H9 (cell line): ENCODE measurements at regions not wholly inside any gene's neighbourhood (a gene's known extent, or its start where the extent isn't known, plus 50 kb on each side); places are given as distances from the start of the nearest gene placed in this dataset.
"Not testable (repeated sequence)": the region's sequence is repeated elsewhere in the genome, so short reads cannot be mapped to it uniquely, and the experiment has no call there.

ENCODE experiments used
- DNase-seq: peaks from one replicate; pipeline ENCODE4 v3.0.0-alpha.2; 2017
- H2AFZ ChIP-seq: one replicate; pipeline ENCODE4 v1.6.1; 2013; ENCODE audit warnings: mild to moderate bottlenecking, low read length, control low read depth, moderate library complexity
- H2AK5ac ChIP-seq: 2 replicates; pipeline ENCODE4 v1.6.1; 2013; ENCODE audit warnings: low read length, control low read depth, mixed read lengths; ENCODE audit not compliant: insufficient read length
- H2BK120ac ChIP-seq: one replicate; pipeline ENCODE4 v1.6.1; 2013; ENCODE audit warnings: low read depth, mild to moderate bottlenecking, low read length, control low read depth, inconsistent platforms; ENCODE audit not compliant: poor library complexity, severe bottlenecking
- H2BK12ac ChIP-seq: 2 replicates; pipeline ENCODE4 v1.6.1; 2013; ENCODE audit warnings: low read length, control low read depth, mixed read lengths, low read depth; ENCODE audit not compliant: insufficient read length
- H2BK15ac ChIP-seq: 2 replicates; pipeline ENCODE4 v1.6.1; 2013; ENCODE audit warnings: low read depth, low read length, control low read depth
- H2BK20ac ChIP-seq: one replicate; pipeline ENCODE4 v1.6.1; 2013; ENCODE audit warnings: low read depth, mild to moderate bottlenecking, low read length, control low read depth, inconsistent platforms; ENCODE audit not compliant: poor library complexity, severe bottlenecking
- H2BK5ac ChIP-seq: 2 replicates; pipeline ENCODE4 v1.6.1; 2013; ENCODE audit warnings: low read length, control low read depth, mixed read lengths; ENCODE audit not compliant: insufficient read length
- H3K14ac ChIP-seq: 2 replicates; pipeline ENCODE4 v1.6.1; 2013; ENCODE audit warnings: low read length, control low read depth; ENCODE audit not compliant: insufficient read depth
- H3K18ac ChIP-seq: 2 replicates; pipeline ENCODE4 v1.6.1; 2013; ENCODE audit warnings: low read depth, mild to moderate bottlenecking, mixed read lengths, low read length, control low read depth; ENCODE audit not compliant: insufficient read length
- H3K23ac ChIP-seq: 2 replicates; pipeline ENCODE4 v1.6.1; 2013; ENCODE audit warnings: low read length, control low read depth, mixed read lengths, low read depth; ENCODE audit not compliant: insufficient read length
- H3K23me2 ChIP-seq: 2 replicates; pipeline ENCODE4 v1.6.1; 2013; ENCODE audit warnings: low read depth, mild to moderate bottlenecking, mixed read lengths, low read length, control low read depth; ENCODE audit not compliant: insufficient read length, poor library complexity, severe bottlenecking
- H3K27ac ChIP-seq: 2 replicates; pipeline ENCODE4 v1.5.1; 2013; ENCODE audit warnings: low read length, control low read depth, mixed read lengths, low read depth; ENCODE audit not compliant: insufficient read length
- H3K27me3 ChIP-seq: 2 replicates; pipeline ENCODE4 v1.6.1; 2013; ENCODE audit warnings: low read length, control low read depth, inconsistent platforms; ENCODE audit not compliant: insufficient read depth
- H3K4ac ChIP-seq: 2 replicates; pipeline ENCODE4 v1.6.1; 2013; ENCODE audit warnings: low read depth, mild to moderate bottlenecking, control low read depth, inconsistent platforms, low read length, moderate library complexity
- H3K4me1 ChIP-seq: 2 replicates; pipeline ENCODE4 v1.6.1; 2013; ENCODE audit warnings: low read length, control low read depth, inconsistent platforms; ENCODE audit not compliant: insufficient read depth
- H3K4me2 ChIP-seq: 2 replicates; pipeline ENCODE4 v1.6.1; 2013; ENCODE audit warnings: low read length, control low read depth, mixed read lengths; ENCODE audit not compliant: insufficient read length, insufficient read depth
- H3K56ac ChIP-seq: 2 replicates; pipeline ENCODE4 v1.6.1; 2013; ENCODE audit warnings: low read depth, mild to moderate bottlenecking, mixed read lengths, low read length, control low read depth; ENCODE audit not compliant: insufficient read length
- H3K79me1 ChIP-seq: 2 replicates; pipeline ENCODE4 v1.6.1; 2013; ENCODE audit warnings: low read depth, mild to moderate bottlenecking, moderate library complexity, low read length, control low read depth, inconsistent platforms; ENCODE audit not compliant: insufficient read depth, poor library complexity, severe bottlenecking
- H3K79me2 ChIP-seq: 2 replicates; pipeline ENCODE4 v1.6.1; 2013; ENCODE audit warnings: low read length, control low read depth, inconsistent platforms; ENCODE audit not compliant: insufficient read depth
- H3K9ac ChIP-seq: 2 replicates; pipeline ENCODE4 v1.6.1; 2013; ENCODE audit warnings: low read length, control low read depth, mixed read lengths; ENCODE audit not compliant: insufficient read length; ENCODE audit errors: extremely low read depth
- H3K9me3 ChIP-seq: one replicate; pipeline ENCODE4 v1.6.1; 2013; ENCODE audit warnings: low read depth, low read length, inconsistent platforms; ENCODE audit not compliant: control insufficient read depth
- H3T11ph ChIP-seq: one replicate; pipeline ENCODE4 v1.6.1; 2013; ENCODE audit warnings: mild to moderate bottlenecking, low read length, control low read depth, inconsistent platforms
- H4K20me1 ChIP-seq: one replicate; pipeline ENCODE4 v1.6.1; 2013; ENCODE audit not compliant: control insufficient read depth, insufficient read length, insufficient read depth
- H4K5ac ChIP-seq: 2 replicates; pipeline ENCODE4 v1.6.1; 2013; ENCODE audit warnings: low read depth, mild to moderate bottlenecking, mixed read lengths, low read length, control low read depth; ENCODE audit not compliant: insufficient read length
- H4K8ac ChIP-seq: replicated peaks from 2 replicates; pipeline ENCODE4 v1.6.1; 2013; ENCODE audit warnings: low read length, control low read depth, mixed read lengths, low read depth; ENCODE audit not compliant: insufficient read length
- H4K91ac ChIP-seq: 2 replicates; pipeline ENCODE4 v1.6.1; 2013; ENCODE audit warnings: low read depth, mild to moderate bottlenecking, moderate library complexity, mixed read lengths, low read length, control low read depth; ENCODE audit not compliant: insufficient read length
- H3K27ac Mint-ChIP-seq, 3 experiments: 2 replicates in 2 of 3; 3 replicates in 1 of 3; pipeline ENCODE4 v1.8.0; 2020 to 2021; ENCODE audit warnings: mixed read lengths in 3 of 3, mild to moderate bottlenecking in 1 of 3, moderate library complexity in 1 of 3
- H3K27me3 Mint-ChIP-seq: 2 replicates; pipeline ENCODE4 v1.8.0; 2021; ENCODE audit warnings: low read depth, mild to moderate bottlenecking, moderate library complexity, mixed read lengths
- H3K36me3 Mint-ChIP-seq, 3 experiments: 2 replicates in 2 of 3; 3 replicates in 1 of 3; pipeline ENCODE4 v1.8.0; 2020 to 2021; ENCODE audit warnings: low read depth in 3 of 3, mixed read lengths in 3 of 3; ENCODE audit not compliant: insufficient read depth in 1 of 3
- H3K4me1 Mint-ChIP-seq, 2 experiments: 2 replicates each; pipeline ENCODE4 v1.8.0; 2020; ENCODE audit warnings: mixed read lengths in 2 of 2
- H3K4me3 Mint-ChIP-seq, 2 experiments: 2 replicates in 1 of 2; 3 replicates in 1 of 2; pipeline ENCODE4 v1.8.0; 2020 to 2021; ENCODE audit warnings: mild to moderate bottlenecking in 2 of 2, mixed read lengths in 2 of 2, moderate library complexity in 1 of 2
- H3K9me3 Mint-ChIP-seq, 2 experiments: 2 replicates in 1 of 2; 3 replicates in 1 of 2; pipeline ENCODE4 v1.8.0; 2020; ENCODE audit warnings: mild to moderate bottlenecking in 2 of 2, mixed read lengths in 2 of 2, moderate library complexity in 1 of 2
- WGBS: extraction: QIAGEN DNeasy Blood & Tissue Kit; methylation state at CpG from one replicate; pipeline ENCODE4 v1.1.7; 2013; ENCODE audit warnings: missing lambda C conversion rate, low lambda C conversion rate, mixed read lengths; ENCODE audit not compliant: insufficient read length; ENCODE audit errors: extremely low coverage; 5-methylcytosine and 5-hydroxymethylcytosine counted together
- TF ChIP-seq, protein P1 (sequence below): fragments of 200-600 bp; sonication (generic); conservative IDR thresholded peaks from 3 replicates; pipeline ENCODE4 v1.8.0; 2021; ENCODE audit warnings: antibody characterized with exemption, mild to moderate bottlenecking

DNA sequence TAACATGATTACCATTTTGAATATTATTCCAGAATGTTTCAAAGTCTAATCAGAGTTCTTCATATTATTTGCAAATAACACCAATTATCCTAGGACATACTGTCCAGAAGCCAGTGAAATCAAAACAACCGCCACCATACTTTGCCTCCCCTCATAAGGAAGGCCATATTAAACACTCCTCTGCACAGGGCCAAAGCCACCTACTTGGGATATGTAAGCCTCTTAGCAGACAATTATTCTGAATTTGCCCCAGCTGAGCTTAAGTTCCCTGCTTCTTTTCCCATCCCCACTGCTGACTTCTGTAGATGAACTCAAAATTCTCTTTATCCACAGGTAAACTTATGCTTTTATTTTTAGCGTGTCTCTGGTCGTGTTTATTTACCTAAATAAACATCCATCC is 374.0 kb downstream of the KIF2B start:
- H2AFZ ChIP-seq = no peak overlapping the region
- no peak overlapping the region for H2BK5ac ChIP-seq
- H3K56ac ChIP-seq = no peak overlapping the region
- H3T11ph ChIP-seq = no peak overlapping the region
- no peak overlapping the region for H4K8ac ChIP-seq
- H3K27ac ChIP-seq = no peak overlapping the region
- H4K91ac ChIP-seq = no peak overlapping the region
- H3K4ac ChIP-seq = no peak overlapping the region
- no peak overlapping the region for H3K9ac ChIP-seq
- H3K27me3 ChIP-seq = no peaks in the 10 kb centered on the region
- H4K20me1 ChIP-seq = no peaks in the 10 kb centered on the region
- Mint-ChIP-seq H3K27ac (no peak overlapping the region), H3K4me3 (no peak overlapping the region), H3K27me3 (no peaks in the 10 kb centered on the region), H3K36me3 (peaks cover 2 to 4% (median 2%) of the 10 kb centered on the region in 3 experiments; a peak in 3 of 7 replicates), H3K9me3 (peaks cover 3 to 5% of the 10 kb centered on the region in 2 experiments; a peak in 4 of 5 replicates), H3K4me1 (peaks cover 0 to 3% of the 10 kb centered on the region in 2 experiments; a peak in 1 of 4 replicates)
- H2BK120ac ChIP-seq = no peak overlapping the region
- no peaks in the 10 kb centered on the region for H3K4me1 ChIP-seq
- H3K9me3 ChIP-seq = no peaks in the 10 kb centered on the region
- no peak overlapping the region for H3K4me2 ChIP-seq
- no peak overlapping the region for H2BK15ac ChIP-seq
- no peaks in the 10 kb centered on the region for H3K23me2 ChIP-seq
- no peaks in the 10 kb centered on the region for H3K79me1 ChIP-seq
- no peak overlapping the region for H4K5ac ChIP-seq
- no peak overlapping the region for H2BK20ac ChIP-seq
- no CpG with 5 or more reads among the region's 3 CpGs for WGBS
- DNase-seq = no peak
- H3K79me2 ChIP-seq = no peaks in the 10 kb centered on the region
- no peak overlapping the region for H3K18ac ChIP-seq
- no peak overlapping the region for H2BK12ac ChIP-seq
- H3K14ac ChIP-seq = no peak overlapping the region
- no peak overlapping the region for H2AK5ac ChIP-seq
- TF ChIP-seq, protein P1, sequence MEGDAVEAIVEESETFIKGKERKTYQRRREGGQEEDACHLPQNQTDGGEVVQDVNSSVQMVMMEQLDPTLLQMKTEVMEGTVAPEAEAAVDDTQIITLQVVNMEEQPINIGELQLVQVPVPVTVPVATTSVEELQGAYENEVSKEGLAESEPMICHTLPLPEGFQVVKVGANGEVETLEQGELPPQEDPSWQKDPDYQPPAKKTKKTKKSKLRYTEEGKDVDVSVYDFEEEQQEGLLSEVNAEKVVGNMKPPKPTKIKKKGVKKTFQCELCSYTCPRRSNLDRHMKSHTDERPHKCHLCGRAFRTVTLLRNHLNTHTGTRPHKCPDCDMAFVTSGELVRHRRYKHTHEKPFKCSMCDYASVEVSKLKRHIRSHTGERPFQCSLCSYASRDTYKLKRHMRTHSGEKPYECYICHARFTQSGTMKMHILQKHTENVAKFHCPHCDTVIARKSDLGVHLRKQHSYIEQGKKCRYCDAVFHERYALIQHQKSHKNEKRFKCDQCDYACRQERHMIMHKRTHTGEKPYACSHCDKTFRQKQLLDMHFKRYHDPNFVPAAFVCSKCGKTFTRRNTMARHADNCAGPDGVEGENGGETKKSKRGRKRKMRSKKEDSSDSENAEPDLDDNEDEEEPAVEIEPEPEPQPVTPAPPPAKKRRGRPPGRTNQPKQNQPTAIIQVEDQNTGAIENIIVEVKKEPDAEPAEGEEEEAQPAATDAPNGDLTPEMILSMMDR = no peak
- H3K23ac ChIP-seq = no peak overlapping the region

DNA sequence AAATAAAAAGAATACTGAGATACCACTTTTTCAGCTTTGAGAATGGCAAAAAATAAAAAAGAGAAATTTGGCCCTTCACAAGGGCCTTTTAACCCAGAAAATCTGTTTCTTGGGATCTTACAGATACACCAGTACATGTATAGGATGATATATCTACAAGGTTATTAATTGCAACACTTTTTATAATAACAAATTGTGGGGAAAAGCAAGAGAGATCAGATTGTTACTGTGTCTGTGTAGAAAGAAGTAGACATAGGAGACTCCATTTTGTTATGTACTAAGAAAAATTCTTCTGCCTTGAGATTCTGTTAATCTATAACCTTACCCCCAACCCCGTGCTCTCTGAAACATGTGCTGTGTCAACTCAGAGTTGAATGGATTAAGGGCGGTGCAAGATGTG is 378.7 kb downstream of the KIF2B start:
- not testable (repeated sequence) for H3K4me1 Mint-ChIP-seq, H3K9ac ChIP-seq, H2BK20ac ChIP-seq, H3K23ac ChIP-seq, H3K4me3 Mint-ChIP-seq, H3K79me2 ChIP-seq, H4K20me1 ChIP-seq, H3K36me3 Mint-ChIP-seq, H4K8ac ChIP-seq, H3K4me2 ChIP-seq, H2BK5ac ChIP-seq, H3K14ac ChIP-seq, H3K18ac ChIP-seq, H3T11ph ChIP-seq, DNase-seq, H3K79me1 ChIP-seq, H2AK5ac ChIP-seq, H2BK120ac ChIP-seq, H2BK12ac ChIP-seq, H3K23me2 ChIP-seq, H3K9me3 Mint-ChIP-seq, H3K4me1 ChIP-seq, H4K91ac ChIP-seq, H3K4ac ChIP-seq, H2BK15ac ChIP-seq, H3K27ac Mint-ChIP-seq, H3K9me3 ChIP-seq, H3K27me3 Mint-ChIP-seq, H4K5ac ChIP-seq, H3K56ac ChIP-seq, H2AFZ ChIP-seq, H3K27ac ChIP-seq, H3K27me3 ChIP-seq
- WGBS = no CpG with 5 or more reads among the region's 2 CpGs
